GM19468 (cell line): ENCODE measurements at regions not wholly inside any gene's neighbourhood (a gene's known extent, or its start where the extent isn't known, plus 50 kb on each side); places are given as distances from the start of the nearest gene placed in this dataset.

Experiments
- ATAC-seq: cut with Tn5 transposase; IDR thresholded peaks from one replicate; pipeline ENCODE4 v1.9.1; 2021; ENCODE audit warnings: mild to moderate bottlenecking, moderate library complexity, moderate number of reproducible peaks; ENCODE audit not compliant: unreplicated experiment; ENCODE audit errors: extremely low read depth

GRCh38 chr5:155278532-155278931 is 265.0 kb downstream of the KIF4B start:
- no peak for ATAC-seq

- no peak for ATAC-seq
Observed at GRCh38 chr5:155282503-155283107, 269.1 kb downstream of the KIF4B start.

- no peak for ATAC-seq
Observed at GRCh38 chr5:155285706-155286105, 272.2 kb downstream of the KIF4B start.

GRCh38 chr5:155290937-155291336 is 277.4 kb downstream of the KIF4B start:
- no peak for ATAC-seq

GRCh38 chr5:155293605-155294178 is 280.1 kb downstream of the KIF4B start:
- ATAC-seq = no peak

GRCh38 chr5:155295111-155295510 is 281.6 kb downstream of the KIF4B start:
- ATAC-seq = no peak

DNA sequence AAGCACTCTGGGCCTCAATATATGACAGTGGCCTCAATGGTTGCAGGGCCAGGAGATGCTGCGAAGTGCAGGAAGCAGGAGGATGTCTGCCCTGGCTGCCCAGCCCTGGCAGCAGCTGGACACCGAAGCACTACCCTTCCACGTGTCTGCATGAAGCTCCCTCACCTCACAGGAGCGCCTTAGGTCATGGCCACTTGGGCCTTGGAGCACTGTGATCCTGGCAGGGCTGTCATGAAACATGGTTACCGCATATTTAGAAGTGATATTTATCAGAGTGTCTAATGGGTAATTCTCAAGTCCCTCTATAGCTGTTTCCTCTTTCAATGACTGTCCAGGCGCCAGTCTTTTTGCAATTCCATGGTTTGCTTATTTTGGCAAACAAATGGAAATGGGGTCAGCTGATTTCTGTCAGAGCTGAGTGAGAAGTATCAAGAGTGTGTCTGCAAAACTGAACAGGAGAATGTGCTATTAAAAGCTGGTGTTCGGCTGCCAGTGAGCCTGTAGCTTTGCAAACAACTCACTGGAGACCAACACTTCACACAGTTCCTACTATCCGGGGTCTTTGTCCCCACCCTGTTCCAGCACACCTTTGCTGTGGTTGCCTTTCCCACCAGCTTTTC is 285.9 kb downstream of the KIF4B start:
- no peak for ATAC-seq

DNA sequence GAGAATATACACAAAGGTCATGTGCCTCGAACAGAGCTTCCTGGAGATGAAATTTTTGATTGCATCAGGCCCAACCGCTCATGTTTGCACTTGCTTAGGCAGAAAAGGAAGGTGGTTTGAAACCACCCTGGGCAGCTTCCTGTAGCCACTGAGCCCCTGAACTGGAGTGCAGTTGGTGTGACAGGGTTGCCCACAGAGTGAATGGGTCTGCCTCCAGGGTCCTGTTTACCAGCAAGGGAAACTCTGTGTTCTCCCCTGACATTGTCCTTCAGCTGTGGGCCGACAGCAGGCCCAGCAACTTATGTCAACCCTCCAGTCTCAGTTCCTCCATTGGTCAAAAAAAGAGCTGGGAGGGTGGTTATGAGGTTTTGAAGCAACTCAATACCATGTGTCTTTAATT is 289.6 kb downstream of the KIF4B start:
- no peak for ATAC-seq

DNA sequence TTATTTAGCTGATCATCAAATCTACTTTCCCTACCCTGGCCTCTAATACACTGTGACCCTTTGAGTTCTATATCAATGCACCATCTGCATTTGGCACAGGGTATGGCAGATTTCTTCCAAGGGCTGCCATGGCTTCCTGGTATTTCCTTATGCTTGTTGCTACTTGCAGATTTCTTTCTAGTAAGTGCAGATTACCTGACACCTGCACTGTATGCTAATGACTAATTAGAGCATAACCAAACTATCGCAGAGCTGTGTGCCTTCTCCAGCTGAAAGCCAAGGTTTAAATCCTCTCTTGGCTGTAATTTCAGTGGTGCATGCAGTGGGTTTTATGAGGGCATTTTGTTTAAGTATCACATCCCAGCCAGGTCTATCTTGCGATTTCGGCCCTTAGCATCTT is 293.7 kb downstream of the KIF4B start:
- ATAC-seq = no peak

GRCh38 chr5:155308289-155308688 is 294.7 kb downstream of the KIF4B start:
- ATAC-seq = no peak

DNA sequence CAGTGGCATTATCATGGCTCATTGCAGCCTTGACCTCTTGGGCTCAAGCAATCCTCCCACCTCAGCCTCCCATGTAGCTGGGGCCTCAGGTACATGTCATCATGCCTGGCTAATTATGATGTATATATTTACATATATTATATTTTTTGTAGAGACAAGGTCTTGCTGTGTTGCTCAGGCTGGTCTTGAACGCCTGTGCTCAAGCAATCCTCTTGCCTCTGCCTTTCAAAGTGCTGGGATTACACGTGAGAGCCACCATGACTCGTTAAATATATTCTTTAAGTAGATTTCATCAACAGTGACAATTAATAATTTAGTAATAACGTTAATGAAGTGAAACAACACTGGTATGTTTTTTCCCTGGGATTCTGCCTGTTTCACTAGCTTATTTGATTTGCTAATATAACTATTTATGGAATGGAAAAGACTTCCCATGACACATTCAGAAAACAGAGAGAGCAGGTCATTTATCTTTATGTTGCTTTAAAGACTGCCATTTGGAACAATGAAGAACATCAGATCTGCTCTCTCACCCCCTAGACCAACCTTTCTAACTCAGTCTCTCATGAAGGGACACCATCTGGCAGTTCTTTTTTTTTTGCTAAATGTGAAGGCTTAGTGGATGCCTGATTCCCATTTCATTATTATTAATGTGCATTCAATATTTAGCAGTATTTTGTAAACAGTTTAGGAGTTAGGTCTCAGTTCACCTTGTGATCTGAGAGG is 295.6 kb downstream of the KIF4B start:
- ATAC-seq = no peak

DNA sequence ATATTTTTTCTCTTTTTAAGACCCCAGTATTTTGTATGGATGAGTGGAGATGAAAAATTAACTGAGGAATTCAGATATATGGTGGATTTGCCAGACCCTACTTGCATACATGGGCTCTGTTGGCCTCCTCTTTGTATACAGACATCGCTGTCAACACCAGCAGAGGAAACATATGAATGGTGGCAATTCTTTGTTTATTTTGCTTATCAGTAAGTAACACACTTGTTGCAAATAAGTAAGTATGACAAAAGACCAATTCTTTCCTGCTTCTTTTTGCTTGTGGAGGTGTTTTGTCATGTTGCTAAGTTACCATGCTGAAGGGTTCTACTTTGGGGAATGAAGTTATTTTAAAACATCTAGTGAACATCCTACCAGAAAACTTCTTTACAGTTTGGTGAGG is 298.2 kb downstream of the KIF4B start:
- no peak for ATAC-seq

GRCh38 chr5:155313518-155313917 is 300.0 kb downstream of the KIF4B start:
- ATAC-seq = no peak

DNA sequence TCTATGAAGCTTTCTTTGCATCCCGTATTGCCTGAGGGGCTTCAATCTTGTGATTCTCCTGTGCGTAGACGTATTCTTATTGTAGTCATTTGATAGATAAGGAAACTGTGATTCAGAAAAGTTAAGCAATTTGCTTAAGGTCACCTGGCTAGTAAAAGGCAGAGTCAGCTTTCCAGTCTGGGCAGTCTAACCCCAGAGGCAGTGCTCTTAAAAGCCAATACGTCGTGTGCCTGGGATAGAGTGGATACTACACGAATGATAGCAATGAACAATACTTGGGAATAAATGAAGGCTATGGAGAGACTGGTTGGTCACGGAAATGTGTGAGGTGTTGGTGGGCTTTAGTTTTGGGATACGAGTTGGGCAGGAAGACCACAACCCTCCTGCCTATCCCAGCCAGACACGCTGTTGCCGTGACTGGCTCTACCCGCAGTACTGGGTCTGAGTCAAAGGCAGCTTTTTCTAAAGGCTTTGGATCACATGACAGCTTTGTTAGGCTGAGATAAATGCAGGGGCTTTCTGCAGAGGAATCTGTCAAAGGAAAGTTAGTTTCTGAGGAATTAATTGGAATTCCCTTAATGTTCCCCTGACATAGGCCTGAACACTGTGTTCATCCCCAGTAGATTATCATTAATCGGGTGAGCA is 302.6 kb downstream of the KIF4B start:
- ATAC-seq = no peak

- ATAC-seq = no peak
Observed at GRCh38 chr5:155332618-155333017, 319.1 kb downstream of the KIF4B start.

GRCh38 chr5:155342956-155343355 is 329.4 kb downstream of the KIF4B start:
- ATAC-seq = no peak

DNA sequence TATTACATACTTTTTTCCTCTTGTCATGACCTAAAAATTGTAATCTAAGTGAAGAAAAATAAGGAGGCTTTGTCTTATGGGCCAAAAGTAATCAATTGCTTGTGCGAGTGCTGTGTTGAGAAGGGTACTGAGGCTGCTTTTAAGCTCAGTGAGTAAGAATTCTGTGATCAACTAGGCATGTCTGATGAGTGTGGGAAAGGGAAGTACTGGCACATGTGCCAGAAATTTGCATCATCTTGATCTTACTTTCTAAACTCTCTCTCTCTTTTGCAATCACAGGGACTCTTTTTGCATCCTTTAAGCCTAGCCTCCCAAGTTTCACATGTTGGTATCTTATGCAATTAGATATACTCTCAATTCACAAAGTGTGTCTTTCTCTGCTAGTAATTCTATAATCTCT is 329.9 kb downstream of the KIF4B start:
- ATAC-seq = no peak

GRCh38 chr5:155353231-155353630 is 339.7 kb downstream of the KIF4B start:
- ATAC-seq = no peak

- no peak for ATAC-seq
Observed at GRCh38 chr5:155366096-155366495, 352.5 kb downstream of the KIF4B start.

DNA sequence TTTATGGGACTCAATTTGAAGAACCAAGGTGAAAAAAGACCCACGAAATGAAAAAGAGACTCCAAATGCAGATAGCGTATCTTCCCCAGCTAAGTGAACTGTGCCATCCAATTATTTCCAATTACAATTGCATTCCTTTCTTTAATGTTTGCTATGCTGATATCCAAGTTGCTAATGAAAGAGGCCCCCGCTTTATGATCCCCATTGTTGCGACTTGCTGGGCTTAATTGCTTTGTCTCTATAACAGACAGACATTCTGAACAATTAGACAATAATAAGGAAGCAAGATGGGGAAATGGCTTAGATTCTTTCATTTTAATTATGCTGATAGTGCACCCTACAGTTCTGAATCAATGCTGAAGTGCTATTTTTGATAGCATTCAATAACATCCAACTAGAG is 354.3 kb downstream of the KIF4B start:
- no peak for ATAC-seq

DNA sequence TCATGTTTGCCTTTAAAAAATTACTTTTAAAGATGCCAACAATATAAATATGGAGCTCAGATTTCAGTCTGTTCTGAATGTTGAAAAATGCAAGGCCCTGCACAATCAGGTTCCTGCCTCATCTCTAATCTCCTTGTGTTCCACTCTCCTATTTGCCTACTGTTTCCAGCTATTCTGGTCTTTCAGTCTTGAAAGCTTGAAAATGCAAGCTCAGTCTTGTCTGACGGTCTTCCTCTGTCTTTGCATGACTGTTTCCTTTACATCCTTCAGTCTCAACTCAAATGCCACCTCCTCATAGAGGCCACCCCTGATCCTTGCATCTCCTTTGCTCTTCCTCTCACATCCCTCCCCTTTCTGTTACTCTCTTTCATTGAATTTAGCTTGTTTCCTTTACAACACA is 354.9 kb downstream of the KIF4B start:
- ATAC-seq = no peak
